Heart left ventricle (tissue), 13 donors: ENCODE measurements at regions not wholly inside any gene's neighbourhood (a gene's known extent, or its start where the extent isn't known, plus 50 kb on each side); places are given as distances from the start of the nearest gene placed in this dataset.

ENCODE experiments used
- CTCF ChIP-seq, 12 donors: fragments of 200-600 bp; sonication (generic) in 4 of 12; IDR thresholded peaks; one replicate each; pipeline versions ENCODE4 v1.5.0 to v1.8.0; 2018 to 2022; ENCODE audit warnings: antibody characterized with exemption in 12 of 12, mild to moderate bottlenecking in 5 of 12
- POLR2A ChIP-seq, 2 donors: fragments of 450-650 bp; IDR thresholded peaks; one replicate each; pipeline ENCODE4 v1.6.1; 2017; ENCODE audit warnings: antibody characterized with exemption in 2 of 2, mild to moderate bottlenecking in 2 of 2, moderate library complexity in 2 of 2
- donor health status: ischemic (EF 13 %, LVEDD 7.1; RV severe dilation, severe dysfunction).
- donor health status: DM: no; HTN: yes; CAD: no.
- donor health status: DM: no; HTN: no; CAD: no.
- donor health status: ischemic (EF 25% LVEDD 6.9; RV normal size, moderate dysfunction).
- donor health status: ischemic (EF 25% LVEDD 5.7; RV mildly dilated, moderate dysfunction).
- donor health status: ischemic (EF 35%, LVEDD 5.7; RV mildly dilated, moderate dysfunction).
- donor health status: nonischemic (EF 11% LVEDD 7.7; RV severe dilation, severe dysfunction).
- donor health status: DM: yes; HTN: yes; CAD: no.
- donor health status: PGD.
- donor health status: ischemic (EF 29% LVEDD 5.4; RV normal size, mild dysfunction).
- donor health status: nonischemic (EF 23%, LVEDD 6.1; RV moderate dilation, normal function).

DNA sequence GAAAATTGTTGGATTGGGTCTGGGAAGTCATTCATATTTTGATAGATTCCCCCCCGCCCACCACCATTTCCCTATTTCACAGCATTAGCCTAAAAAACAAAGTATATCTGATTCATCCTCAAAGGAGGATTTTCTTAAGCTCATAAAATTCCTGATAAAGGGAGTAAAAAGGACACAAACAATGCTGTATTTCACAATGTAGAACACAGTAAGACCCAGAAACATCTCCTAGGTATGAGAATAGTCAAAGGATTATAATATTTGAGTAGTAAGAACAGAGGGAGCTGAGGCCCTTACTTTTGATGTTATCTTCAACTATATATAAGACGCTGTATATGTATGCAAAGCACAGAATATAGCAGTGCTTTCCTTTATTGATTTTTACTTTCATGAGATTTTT is 225.3 kb downstream of the TGFB2 start:
- no peak for TF ChIP-seq CTCF (IDR thresholded peaks at IDR 0.05)
- no peak for TF ChIP-seq POLR2A (IDR thresholded peaks at IDR 0.05)
